NCI-H524 (cell line): ENCODE measurements at regions not wholly inside any gene's neighbourhood (a gene's known extent, or its start where the extent isn't known, plus 50 kb on each side); places are given as distances from the start of the nearest gene placed in this dataset.

Experiments used
- DNase-seq, 2 experiments: peaks; one replicate each; lab custom pipeline; 2025; lab: John Stamatoyannopoulos, UW

DNA sequence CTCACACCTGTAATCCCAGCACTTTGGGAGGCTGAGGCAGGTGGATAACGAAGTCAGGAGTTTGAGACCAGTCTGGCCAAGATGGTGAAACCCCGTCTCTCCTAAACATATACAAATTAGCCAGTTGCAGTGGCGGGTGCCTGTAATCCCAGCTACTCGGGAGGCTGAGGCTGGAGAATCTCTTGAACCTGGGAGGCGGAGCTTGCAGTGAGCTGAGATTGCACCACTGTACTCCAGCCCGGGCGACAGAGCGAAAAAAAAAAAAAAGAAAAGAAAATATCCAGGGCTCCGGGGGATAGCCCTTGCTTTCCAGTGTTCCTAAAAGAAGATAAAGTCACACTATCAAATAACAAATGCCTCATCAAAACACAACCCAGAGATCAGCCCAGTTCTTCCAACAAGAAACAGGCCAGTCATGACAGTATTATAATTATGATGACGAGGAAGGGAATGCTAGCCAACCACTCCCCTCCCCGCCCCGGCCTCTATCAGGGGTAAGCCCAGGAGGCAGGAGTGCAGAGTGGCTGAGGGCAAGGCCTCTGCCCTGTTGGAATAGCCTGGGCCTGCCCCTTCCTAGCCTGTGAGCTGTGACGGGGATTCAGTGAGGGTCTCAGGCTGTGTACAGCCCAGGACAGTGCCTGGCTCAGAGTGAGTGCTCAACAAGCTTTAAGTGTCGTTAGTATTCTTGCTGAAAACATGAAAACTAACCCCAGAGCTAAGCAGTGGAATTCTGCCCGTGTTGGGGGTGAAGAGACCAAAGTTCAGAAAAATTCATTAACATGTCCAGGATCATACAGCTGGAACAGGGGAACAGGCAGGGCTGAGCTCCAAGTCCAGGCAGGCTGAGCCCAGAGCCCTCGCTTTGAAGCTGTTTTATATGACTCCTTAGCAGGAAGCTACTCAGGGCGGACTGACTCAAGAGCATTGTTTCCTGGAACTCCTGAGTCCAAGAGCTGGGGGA is 54.3 kb downstream of the FAM241B start:
- DNase-seq, result no peak

DNA sequence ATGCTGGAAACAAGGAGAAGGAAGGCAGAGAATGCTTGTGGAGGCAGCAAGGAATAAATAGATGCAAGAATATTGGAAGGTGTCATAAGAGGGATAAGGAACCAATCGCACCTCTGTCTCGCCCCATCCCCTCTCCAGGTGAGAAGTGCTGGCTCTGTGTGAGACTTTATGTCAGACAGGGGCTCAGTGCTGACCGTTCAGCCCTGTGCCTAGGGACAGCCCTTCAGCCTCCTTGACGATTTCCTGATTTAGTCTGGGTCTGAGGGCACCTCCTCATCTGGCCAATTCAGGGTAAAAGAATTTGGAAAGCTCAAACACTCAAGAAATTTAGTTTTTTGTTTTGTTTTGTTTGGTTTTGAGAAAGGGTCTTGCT is 54.9 kb downstream of the FAM241B start:
- DNase-seq, result no peak

DNA sequence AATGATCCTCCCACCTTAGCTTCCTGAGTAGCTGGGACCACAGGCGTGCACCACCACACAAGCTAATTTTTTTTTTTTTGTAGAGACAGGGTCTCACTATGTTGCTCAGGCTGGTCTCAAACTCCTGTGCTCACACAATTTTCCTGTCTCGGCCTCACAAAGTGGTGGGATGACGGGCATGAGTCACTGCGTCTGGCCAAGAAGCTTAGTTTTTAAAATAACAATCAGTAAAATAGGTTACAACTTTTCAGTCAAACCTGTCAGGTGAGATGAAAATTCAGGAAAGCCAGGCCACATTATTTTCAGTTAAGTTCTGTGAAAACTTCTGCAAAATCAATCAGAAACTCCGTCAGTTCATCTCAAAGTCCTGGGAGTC is 55.4 kb downstream of the FAM241B start:
- no peak for DNase-seq

DNA sequence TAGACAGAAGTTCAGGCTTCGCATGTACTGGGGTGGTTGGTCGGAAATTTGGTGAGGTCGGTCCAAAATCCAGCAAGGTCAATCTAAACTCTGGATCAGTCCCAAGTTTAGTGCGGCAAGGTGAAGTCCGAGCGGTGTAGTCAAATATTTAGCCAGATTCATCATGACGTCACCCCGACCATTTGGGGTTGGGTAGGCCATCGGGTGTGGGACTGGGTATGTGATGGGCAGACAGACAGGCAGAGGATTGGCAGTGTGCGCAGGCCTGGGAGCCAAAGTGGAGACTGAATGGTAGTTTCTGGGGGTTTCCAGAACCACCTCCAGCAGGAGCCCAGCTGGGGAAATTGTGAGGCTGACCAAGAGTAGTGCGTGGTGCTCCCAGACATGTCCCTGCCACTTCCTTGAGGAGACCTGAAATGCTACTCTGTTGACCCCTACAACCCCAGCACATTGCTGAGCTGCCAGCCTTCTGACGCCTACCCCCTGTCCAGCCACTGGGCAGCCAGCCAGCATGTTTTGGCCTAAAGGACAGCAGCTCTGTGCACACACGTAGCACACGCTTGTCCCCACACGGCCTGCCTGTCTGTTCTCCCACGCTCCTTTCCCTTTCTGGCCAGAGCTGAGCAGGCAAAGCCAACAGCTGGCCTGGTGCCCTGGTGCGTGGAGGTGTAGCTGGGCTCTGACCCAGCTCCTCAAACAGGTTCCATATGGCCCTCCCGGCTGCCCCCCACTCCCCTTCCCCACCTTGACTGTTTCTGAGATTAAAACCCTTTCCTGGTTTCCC is 55.9 kb downstream of the FAM241B start:
- peak in 1 of 2 experiments; percentile 35 for DNase-seq

- DNase-seq, result no peak
Observed at GRCh38 chr10:69686866-69687265, 56.8 kb downstream of the FAM241B start.

DNA sequence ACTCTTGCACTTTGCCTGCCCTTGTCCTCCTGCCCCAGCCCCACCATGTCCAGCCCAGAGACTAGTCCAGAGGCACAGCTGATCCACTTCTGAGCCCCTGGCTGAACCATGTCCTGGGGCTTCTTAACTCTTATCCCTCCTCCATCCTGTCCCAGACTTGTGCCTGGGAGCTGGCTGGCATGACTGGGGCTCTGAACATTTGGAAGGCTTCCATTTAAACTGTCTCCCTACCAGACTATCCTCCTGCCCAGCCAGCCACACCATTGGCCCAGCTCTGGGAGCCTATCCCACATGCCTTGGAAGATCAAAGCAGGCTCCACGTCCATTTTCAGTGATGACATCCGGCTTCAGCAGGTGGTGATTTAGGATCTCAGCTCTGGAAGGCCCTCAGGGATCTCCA is 57.4 kb downstream of the FAM241B start:
- no peak for DNase-seq

- DNase-seq, result no peak
Observed at GRCh38 chr10:69692267-69692666, 62.2 kb downstream of the FAM241B start.

- no peak for DNase-seq
Observed at GRCh38 chr10:69692891-69693290, 62.8 kb downstream of the FAM241B start.

GRCh38 chr10:69693886-69694285 is 63.8 kb downstream of the FAM241B start:
- DNase-seq, result no peak

DNA sequence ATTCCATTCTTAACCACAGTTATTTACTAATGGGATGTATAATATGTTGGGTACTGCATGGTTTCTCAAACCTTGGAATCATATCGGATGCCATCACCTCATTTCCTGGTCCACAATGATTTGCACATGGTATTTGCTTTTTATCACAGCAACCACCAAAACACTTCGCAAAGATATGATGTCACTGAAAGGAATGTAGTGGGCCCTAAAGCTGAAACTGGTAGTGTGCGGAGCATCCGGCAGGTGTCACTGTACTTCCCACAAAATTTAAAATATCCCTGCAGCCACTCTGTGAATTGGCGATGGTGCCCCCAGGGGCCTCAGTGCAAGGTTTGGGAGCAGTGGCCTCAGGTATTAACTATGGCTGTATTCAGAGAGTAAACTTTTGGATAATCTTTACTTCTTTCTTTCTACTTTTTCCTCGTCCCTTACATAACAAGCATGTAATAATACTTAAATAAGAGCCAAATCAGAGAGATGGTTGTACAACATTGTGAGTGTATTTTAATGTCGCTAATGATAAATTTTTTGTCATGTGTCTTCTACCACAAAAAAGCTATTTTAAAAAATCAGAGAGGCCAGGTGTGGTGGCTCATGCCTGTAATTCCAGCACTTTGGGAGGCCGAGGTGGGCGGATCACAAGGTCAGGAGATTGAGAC is 66.2 kb downstream of the FAM241B start:
- no peak for DNase-seq

DNA sequence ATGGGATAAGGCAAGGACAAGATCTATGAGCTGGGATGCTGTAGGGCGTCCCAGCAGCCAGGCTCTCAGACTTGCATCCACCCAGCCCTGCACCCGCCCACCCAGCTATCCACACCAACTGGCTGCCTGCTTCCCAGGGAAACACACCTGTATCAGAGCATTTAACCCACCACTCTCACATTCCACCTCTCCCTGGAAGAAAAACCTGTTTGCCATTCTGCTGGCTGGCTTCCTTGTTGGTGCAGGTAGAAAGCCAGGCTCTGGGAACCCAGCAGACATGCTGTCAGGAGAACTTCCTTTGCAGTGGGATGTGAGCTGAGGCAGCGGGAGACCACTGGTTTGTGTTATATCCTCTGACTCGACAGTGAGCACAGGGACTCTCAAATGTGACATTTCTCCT is 67.0 kb downstream of the FAM241B start:
- DNase-seq, result no peak

DNA sequence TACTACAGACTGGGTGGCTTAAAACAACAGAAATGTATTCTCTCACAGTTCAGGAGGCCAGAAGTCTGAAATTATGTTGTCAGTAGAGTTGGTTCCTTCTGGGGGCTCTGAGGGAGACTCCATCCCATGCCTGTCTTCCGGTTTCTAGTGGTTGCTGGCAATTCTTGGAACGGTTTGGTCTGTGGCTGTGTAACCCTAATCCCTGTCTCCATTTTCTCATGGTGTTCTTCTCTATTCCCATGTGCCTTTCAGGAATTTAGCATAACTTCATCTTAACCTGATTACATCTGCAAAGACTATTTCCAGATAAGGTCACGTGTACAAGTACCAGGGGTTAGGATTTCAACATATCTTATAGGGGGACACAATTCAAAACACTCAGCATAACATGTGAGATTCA is 73.2 kb downstream of the FAM241B start:
- DNase-seq, result no peak

DNA sequence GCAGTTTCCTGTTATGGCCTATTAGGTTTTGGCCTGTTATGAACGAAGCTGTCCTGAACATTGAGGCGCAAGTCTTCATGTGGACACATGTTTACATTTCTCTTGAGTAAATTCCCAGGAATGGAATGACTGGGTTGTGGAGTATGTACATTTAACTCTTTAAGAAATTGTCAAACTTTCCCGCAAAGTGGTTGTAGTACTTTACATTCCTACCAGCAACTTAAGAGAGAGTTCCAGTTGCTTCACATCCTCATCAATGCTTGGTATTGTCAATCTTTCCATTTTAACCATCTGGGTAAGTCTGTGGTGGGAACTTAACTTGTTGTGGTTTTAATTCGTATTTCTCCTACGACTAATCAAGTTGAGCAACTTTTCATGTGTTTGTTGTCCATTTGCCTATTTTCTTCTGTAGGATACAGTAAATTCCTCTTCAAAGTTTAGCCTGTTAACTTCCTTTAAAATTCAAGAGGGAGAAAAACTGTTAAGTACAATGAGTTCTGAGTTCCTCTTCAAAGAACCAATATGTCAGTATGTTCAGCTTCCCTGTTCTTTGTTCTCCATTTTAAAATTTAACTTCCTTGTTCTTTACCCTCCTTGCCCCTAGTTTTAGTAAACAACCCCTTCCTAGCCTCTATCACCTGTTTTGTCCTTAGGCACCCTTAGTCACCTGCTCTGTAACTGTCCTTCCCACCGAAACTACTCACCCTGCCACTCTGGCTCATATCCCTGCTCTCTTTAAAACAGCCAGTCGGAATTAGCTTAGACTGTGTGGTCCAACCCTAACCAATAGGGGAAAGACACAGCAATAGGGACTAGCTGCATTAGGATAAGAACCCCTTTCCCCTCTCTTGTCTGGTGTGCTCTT is 74.0 kb downstream of the FAM241B start:
- no peak for DNase-seq

DNA sequence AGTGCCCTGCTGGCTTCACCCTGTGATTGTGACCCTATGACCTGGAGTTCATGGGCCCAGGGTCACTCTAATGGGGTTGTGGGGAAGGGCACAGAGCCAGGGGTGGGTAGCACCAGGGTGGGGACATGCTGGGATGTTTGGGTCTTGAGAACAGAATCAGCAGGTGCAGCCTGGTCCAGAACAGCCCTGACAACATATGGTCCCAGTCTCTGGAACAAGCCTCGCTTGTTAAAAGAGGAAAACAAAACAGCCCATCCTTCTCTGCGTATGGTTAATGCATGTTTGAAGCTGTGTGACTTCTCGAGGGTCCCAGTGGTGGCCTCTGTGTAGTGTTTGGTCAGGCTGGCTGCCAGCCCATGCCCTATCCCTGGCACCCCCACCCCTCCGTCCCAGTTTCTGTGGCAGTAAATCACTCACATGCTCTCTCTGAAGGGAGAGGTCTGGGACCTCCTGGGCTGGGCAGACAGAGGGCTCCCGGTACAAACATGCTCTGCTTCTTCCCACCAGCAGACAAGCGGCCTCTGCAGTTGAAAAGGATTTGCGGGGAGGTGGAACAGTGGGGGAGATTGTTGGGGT is 79.4 kb downstream of the FAM241B start:
- DNase-seq, result peak in 1 of 2 experiments; percentile 4

GRCh38 chr10:69710008-69710888 is 80.2 kb downstream of the FAM241B start:
- no peak for DNase-seq

DNA sequence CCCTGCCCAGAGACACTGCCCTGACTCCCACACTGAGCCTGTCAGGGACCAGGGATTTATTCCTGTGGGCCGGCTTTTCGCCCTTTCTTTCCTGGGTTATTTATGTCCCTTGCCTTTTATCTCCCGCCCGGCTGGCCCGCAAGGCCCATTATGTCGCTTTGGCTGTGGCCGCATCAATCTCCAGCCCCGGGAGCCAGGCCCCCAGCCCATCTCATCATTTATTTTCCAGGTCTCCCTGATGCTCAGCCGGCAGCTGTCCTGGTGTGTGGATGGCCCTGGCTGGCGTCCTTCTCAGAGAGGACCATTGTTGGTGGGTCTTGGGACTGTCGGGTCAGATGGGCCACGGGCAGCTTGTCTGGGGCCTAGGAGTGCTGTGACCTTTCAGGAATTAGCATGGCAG is 82.3 kb downstream of the FAM241B start:
- no peak for DNase-seq

- no peak for DNase-seq
Observed at GRCh38 chr10:69714572-69714971, 84.5 kb downstream of the FAM241B start.

GRCh38 chr10:69715156-69715898 is 85.3 kb downstream of the FAM241B start:
- DNase-seq, result no peak

- no peak for DNase-seq
Observed at GRCh38 chr10:69715899-69716606, 85.7 kb upstream of the COL13A1 start.
